ENCODE measurements at regions not wholly inside any gene's neighbourhood (a gene's known extent, or its start where the extent isn't known, plus 50 kb on each side); places are given as distances from the start of the nearest gene placed in this dataset.

DNA sequence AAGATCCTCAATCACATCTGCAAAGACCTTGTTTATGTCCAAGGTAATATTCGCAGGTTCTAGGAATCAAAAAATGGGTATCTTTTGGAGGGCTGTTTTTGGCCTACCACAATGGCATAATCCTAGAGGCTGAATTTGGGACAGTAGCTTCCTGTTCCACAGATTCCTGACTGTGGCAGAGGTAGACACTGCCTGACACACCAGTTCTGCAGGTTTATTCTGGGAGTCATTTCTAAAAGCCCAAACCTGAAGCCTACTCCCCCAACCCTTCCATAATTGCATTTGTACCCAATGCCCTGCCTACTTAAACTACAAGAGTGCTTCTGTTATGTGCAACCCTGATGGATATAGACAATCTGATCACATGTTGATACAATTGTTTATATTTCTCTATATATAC lies 378.9 kb downstream of the PCNX1 start:
- no peak overlapping the region for H3K4me3 Mint-ChIP-seq
- H3K27me3 Mint-ChIP-seq (ENCODE audit: insufficient read depth): peaks cover 7% of the 10 kb centered on the region
- H3K27ac Mint-ChIP-seq: no peak overlapping the region
- peaks cover 17% of the 10 kb centered on the region for H3K4me1 Mint-ChIP-seq (ENCODE audit: low read depth)
- intact Hi-C loops (cut with micrococcal nuclease): no loop called here
- H3K9me3 Mint-ChIP-seq: peaks cover 3% of the 10 kb centered on the region
- no peak for DNase-seq (ENCODE audit: low spot score)
- peaks cover 6% of the 10 kb centered on the region for H3K36me3 Mint-ChIP-seq (ENCODE audit: low read depth)

DNA sequence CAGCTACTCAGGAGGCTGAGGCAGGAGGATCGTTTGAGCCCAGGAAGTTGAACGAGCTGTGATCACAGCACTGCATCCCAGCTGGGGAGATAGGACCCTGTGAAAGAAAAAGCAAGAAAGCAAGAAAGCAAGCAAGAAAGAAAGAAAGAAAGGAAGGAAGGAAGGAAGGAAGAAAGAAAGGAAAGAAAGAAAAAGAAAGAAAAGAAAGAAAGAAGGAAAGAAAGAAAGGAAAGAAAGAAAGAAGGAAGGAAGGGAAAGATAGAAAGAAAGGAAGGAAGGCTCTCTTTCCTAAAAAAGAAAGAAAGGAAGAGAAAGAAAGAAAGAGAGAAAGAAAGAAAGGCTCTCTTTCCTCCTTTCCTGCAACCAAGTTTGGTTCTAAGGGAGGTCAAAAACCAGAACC lies 380.3 kb downstream of the PCNX1 start:
- Mint-ChIP-seq H3K36me3 (ENCODE audit: low read depth) (peaks cover 4% of the 10 kb centered on the region), H3K4me1 (ENCODE audit: low read depth) (peaks cover 28% of the 10 kb centered on the region), H3K27ac (no peak overlapping the region), H3K9me3 (peaks cover 4% of the 10 kb centered on the region), H3K4me3 (no peak overlapping the region), H3K27me3 (ENCODE audit: insufficient read depth) (peaks cover 7% of the 10 kb centered on the region)
- intact Hi-C loops (cut with micrococcal nuclease): no loop called here
- no peak for DNase-seq (ENCODE audit: low spot score)

DNA sequence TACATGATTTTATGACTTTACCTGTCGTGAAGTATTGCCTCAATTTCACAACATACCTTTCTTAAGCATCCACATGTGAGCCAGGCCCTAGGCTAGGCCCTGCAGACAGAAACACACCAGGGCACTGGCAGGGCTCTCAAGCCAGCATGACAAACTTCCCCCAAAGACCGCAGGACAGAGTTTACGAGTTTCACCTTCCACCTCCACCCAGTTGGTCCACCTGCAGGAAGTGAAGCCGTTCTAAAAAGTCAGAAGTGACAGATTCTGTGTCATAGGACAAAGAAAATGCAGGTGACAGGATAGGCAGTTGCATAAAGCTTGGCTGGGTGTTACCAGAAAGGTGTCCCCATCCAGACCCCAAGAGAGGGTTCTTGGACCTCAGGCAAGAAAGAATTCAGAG lies 382.3 kb downstream of the PCNX1 start:
- peaks cover 4% of the 10 kb centered on the region for H3K36me3 Mint-ChIP-seq (ENCODE audit: low read depth)
- H3K4me3 Mint-ChIP-seq: no peak overlapping the region
- peak overlapping the region; percentile 71 for H3K27ac Mint-ChIP-seq

DNA sequence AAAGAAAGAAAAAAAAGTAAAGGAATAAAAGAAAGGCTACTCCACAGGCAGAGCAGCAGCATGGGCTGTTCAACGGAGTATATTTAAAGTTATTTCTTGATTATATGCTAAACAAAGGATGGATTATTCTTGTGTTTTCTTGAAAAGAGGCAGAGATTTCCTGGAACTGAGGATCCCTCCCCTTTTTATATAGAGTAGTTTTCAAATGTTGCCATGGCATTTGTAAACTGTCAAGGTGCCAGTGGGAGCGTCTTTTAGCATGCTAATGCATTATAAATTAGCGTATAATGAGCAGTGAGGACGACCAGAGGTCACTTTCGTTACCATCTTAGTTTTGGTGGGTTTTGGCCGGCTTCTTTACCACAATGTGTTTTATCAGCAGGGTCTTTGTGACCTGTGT lies 383.0 kb downstream of the PCNX1 start:
- H3K4me1 Mint-ChIP-seq (ENCODE audit: low read depth): peaks cover 28% of the 10 kb centered on the region
- no peak overlapping the region for H3K4me3 Mint-ChIP-seq
- H3K9me3 Mint-ChIP-seq: peaks cover 4% of the 10 kb centered on the region
- DNase-seq (ENCODE audit: low spot score): no peak
- peaks cover 7% of the 10 kb centered on the region for H3K27me3 Mint-ChIP-seq (ENCODE audit: insufficient read depth)
- peak overlapping the region; percentile 57 for H3K27ac Mint-ChIP-seq
- H3K36me3 Mint-ChIP-seq (ENCODE audit: low read depth): peaks cover 4% of the 10 kb centered on the region
- intact Hi-C loops (cut with micrococcal nuclease): no loop called here

More for the DNA sequence above, 382.3 kb downstream of the PCNX1 start:
- peaks cover 4% of the 10 kb centered on the region for H3K9me3 Mint-ChIP-seq
- peaks cover 28% of the 10 kb centered on the region for H3K4me1 Mint-ChIP-seq (ENCODE audit: low read depth)
- peaks cover 7% of the 10 kb centered on the region for H3K27me3 Mint-ChIP-seq (ENCODE audit: insufficient read depth)
- DNase-seq (ENCODE audit: low spot score): peak; percentile 3
- intact Hi-C loops (cut with micrococcal nuclease): no loop called here

DNA sequence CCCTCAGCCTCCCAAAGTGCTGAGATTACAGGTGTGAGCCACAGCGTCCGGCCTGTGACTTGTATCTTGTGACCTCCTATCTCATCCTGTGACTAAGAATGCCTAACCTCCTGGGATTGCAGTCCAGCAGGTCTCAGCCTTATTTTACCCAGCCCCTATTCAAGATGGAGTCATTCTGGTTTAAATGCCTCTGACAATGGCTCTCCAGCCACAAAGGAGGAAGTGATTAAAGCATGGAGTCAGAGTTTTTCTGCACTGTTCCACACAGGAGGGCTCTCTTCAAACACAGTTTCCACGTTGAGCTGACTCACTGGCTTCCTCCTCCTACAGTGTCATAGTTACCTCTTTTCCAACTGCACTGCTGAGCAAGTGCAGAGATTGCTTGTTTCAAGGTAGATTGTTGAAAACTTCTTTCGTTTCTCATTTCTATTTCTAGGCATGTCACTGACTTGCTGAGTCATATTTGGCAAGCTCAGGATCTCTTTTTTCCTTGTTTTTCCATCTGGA lies 383.8 kb downstream of the PCNX1 start:
- peaks cover 4% of the 10 kb centered on the region for H3K36me3 Mint-ChIP-seq (ENCODE audit: low read depth)
- intact Hi-C loops (cut with micrococcal nuclease): loop anchor here (1.0 kb wide), 5 partner anchors 24 to 264 kb away; partner anchors contain the start of gene SIPA1L1
- H3K4me3 Mint-ChIP-seq: peak overlapping the region; percentile 6
- H3K4me1 Mint-ChIP-seq (ENCODE audit: low read depth): peaks cover 31% of the 10 kb centered on the region
- H3K9me3 Mint-ChIP-seq: peaks cover 4% of the 10 kb centered on the region
- H3K27ac Mint-ChIP-seq: peak overlapping the region; percentile 81
- no peak for DNase-seq (ENCODE audit: low spot score)
- H3K27me3 Mint-ChIP-seq (ENCODE audit: insufficient read depth): peaks cover 7% of the 10 kb centered on the region

DNA sequence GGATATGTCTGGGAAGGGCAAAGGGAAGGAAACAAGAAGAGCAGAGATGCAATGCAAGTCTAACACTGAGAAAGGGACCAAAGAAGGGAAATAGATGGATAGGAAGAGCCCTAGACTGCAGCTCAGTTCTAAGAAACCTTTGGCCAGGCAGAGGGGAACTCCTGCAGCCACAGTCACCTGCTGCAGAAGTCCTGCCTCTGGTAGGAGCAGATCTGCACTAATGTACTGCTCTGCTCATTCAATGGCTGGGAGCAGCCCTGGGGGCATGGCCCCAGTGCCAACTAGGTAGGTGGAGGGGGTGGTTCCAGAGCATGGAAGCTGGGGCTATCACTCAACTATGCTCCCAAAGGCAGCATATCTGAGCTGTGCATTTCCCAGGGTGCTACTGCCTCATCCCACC lies 388.9 kb downstream of the PCNX1 start:
- Mint-ChIP-seq H3K9me3 (no peaks in the 10 kb centered on the region), H3K27me3 (ENCODE audit: insufficient read depth) (no peaks in the 10 kb centered on the region), H3K4me1 (ENCODE audit: low read depth) (peaks cover 32% of the 10 kb centered on the region), H3K36me3 (ENCODE audit: low read depth) (no peaks in the 10 kb centered on the region), H3K4me3 (no peak overlapping the region), H3K27ac (no peak overlapping the region)
- intact Hi-C loops (cut with micrococcal nuclease): no loop called here
- no peak for DNase-seq (ENCODE audit: low spot score)

DNA sequence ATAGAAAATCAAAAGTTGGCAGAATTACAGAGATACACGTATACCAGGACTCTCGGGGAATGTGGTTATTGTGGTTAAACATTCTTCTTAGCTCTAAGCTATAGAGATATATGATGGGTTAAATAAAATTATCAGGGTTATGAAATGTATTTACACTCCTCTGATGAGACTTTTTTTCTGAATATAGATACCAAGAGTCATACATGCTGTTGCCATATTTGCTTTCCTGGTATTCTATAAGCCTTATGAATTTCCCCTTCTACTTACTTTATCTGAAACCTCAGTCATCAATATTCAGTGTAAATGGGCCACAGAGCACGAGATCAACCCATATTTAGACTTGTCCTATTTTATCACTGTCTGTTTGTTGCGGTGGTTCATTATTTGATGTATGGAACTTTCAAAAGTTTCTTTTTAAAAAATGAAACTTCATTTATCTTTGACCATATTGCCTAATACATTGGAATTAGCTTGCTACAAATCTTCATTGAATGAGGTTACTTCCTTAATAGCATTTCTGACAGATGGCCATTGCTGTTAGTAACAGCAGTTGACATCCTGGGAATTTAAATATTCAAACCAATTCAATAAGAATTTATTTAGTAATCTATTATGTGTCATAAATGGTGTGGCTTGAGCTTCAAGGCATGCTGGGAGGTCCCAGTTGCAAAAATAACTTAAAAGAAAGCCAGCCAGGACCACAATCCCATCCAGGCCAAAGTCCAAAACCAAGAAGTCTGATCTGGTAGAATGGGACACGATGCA lies 393.5 kb downstream of the PCNX1 start:
- H3K36me3 Mint-ChIP-seq (ENCODE audit: low read depth): peaks cover 1% of the 10 kb centered on the region
- no peak overlapping the region for H3K27ac Mint-ChIP-seq
- no peak for DNase-seq (ENCODE audit: low spot score)
- peaks cover 21% of the 10 kb centered on the region for H3K4me1 Mint-ChIP-seq (ENCODE audit: low read depth)
- H3K4me3 Mint-ChIP-seq: no peak overlapping the region
- intact Hi-C loops (cut with micrococcal nuclease): no loop called here
- no peaks in the 10 kb centered on the region for H3K27me3 Mint-ChIP-seq (ENCODE audit: insufficient read depth)
- peaks cover 22% of the 10 kb centered on the region for H3K9me3 Mint-ChIP-seq

DNA sequence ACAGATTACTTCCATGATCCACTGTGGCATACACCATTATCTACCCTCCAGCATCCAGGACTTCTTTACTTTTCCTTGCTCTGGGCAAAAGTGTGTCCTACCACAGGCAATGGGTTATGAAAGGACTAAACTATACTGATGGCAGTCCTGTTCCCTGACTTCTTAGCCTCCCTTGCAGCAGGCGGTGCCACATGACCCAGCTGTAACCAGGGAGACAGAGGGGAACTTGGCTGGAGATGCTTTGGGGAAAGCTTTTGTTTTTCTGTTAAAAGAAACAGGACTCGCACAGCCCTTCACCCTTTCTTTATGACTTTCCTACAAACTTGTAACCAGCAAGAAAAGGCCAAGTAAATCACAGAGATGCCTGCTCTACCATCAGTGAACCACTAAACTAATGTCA lies 394.4 kb downstream of the PCNX1 start:
- Mint-ChIP-seq H3K27ac (no peak overlapping the region), H3K4me1 (ENCODE audit: low read depth) (peaks cover 12% of the 10 kb centered on the region), H3K4me3 (no peak overlapping the region), H3K9me3 (peaks cover 25% of the 10 kb centered on the region), H3K36me3 (ENCODE audit: low read depth) (peaks cover 1% of the 10 kb centered on the region), H3K27me3 (ENCODE audit: insufficient read depth) (no peaks in the 10 kb centered on the region)
- no peak for DNase-seq (ENCODE audit: low spot score)
- intact Hi-C loops (cut with micrococcal nuclease): no loop called here

DNA sequence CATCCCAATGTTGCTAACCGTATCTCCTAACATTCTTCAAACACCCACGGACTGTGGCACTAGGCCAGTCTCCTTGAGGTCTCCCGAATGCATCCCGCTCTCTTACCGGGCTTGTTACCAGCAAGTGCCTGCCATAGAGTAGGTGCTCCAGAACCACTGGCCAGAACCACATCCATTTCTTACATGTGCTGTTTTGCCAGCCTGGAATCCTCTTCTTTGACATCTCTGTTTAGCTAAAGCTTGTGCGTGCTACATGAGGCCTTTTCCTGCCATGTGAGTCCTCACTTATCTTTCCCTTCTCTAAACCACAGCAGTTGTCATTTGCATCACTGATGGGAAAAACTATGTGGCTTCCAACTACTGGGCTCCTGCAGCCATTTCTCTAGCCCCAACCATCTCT lies 397.4 kb downstream of the PCNX1 start:
- Mint-ChIP-seq H3K36me3 (ENCODE audit: low read depth) (peaks cover 1% of the 10 kb centered on the region), H3K4me3 (no peak overlapping the region), H3K4me1 (ENCODE audit: low read depth) (no peaks in the 10 kb centered on the region), H3K9me3 (peaks cover 31% of the 10 kb centered on the region), H3K27ac (no peak overlapping the region), H3K27me3 (ENCODE audit: insufficient read depth) (no peaks in the 10 kb centered on the region)
- no peak for DNase-seq (ENCODE audit: low spot score)
- intact Hi-C loops (cut with micrococcal nuclease): no loop called here

DNA sequence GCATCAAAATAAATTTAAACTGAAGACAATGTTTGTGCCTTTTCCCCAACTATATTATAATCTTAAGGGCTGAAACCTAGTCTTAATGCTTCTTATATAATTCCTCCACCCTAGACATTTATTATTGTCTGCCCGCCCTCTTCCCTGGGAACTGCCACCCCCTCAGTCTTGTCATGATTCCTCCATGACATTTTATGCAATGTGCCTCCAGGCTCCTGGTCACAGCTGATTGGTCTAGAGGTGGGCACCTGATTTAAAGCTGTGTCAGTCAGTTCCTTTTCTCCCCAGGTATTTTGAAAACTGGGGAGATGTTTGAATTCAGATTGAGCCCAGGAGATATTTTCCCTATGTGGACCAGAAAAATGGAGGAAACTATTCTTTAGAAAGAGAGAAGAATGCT lies 401.4 kb downstream of the PCNX1 start:
- intact Hi-C loops (cut with micrococcal nuclease): no loop called here
- DNase-seq (ENCODE audit: low spot score): no peak
- Mint-ChIP-seq H3K9me3 (peaks cover 32% of the 10 kb centered on the region), H3K36me3 (ENCODE audit: low read depth) (peaks cover 2% of the 10 kb centered on the region), H3K27ac (no peak overlapping the region), H3K27me3 (ENCODE audit: insufficient read depth) (peaks cover 6% of the 10 kb centered on the region), H3K4me3 (no peak overlapping the region), H3K4me1 (ENCODE audit: low read depth) (no peaks in the 10 kb centered on the region)

DNA sequence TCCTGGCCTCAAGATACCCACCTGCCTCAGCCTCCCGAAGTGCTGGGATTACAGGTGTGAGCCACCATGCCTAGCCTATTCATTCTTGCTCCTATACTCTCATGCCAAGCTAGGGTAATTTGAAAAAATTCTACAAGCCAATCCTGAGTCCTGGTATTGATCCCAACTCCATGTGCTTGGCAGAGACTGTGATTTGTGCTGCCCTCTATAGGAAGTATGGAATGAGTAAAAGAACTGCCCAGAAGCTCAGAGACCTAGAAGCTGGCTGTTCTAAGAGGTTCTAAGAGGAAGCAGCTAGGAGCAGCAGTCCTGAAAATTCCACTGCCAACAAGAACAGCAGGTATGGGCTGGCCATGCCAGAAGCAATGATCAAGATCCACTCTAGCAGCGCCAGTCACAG lies 402.5 kb downstream of the PCNX1 start:
- no peak for DNase-seq (ENCODE audit: low spot score)
- peaks cover 28% of the 10 kb centered on the region for H3K9me3 Mint-ChIP-seq
- peaks cover 6% of the 10 kb centered on the region for H3K27me3 Mint-ChIP-seq (ENCODE audit: insufficient read depth)
- H3K4me3 Mint-ChIP-seq: no peak overlapping the region
- peaks cover 4% of the 10 kb centered on the region for H3K36me3 Mint-ChIP-seq (ENCODE audit: low read depth)
- no peak overlapping the region for H3K27ac Mint-ChIP-seq
- peaks cover under 1% of the 10 kb centered on the region for H3K4me1 Mint-ChIP-seq (ENCODE audit: low read depth)
- intact Hi-C loops (cut with micrococcal nuclease): no loop called here

DNA sequence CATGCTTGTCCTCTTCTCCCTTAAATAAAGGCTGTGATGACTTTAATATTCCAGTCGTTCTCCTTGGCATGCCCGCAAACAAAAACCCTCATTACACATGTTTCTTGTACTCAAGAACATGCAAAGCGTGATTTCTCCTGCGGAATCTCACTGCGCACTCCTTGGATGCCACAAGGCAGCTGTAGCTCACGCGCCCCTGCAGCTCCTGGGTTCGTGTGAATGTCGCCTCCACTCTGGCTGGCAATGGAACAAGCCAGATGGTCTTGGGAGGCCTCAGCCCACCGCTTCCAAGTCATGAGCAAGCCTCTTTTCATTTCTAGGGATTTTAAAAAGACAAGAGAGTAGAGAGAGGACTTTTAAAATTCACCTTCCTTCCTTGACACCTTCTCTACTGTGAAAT lies 403.8 kb downstream of the PCNX1 start:
- intact Hi-C loops (cut with micrococcal nuclease): no loop called here
- Mint-ChIP-seq H3K36me3 (ENCODE audit: low read depth) (peaks cover 4% of the 10 kb centered on the region), H3K9me3 (peaks cover 16% of the 10 kb centered on the region), H3K4me3 (no peak overlapping the region), H3K27ac (no peak overlapping the region), H3K4me1 (ENCODE audit: low read depth) (peaks cover 6% of the 10 kb centered on the region), H3K27me3 (ENCODE audit: insufficient read depth) (peaks cover 10% of the 10 kb centered on the region)
- no peak for DNase-seq (ENCODE audit: low spot score)

DNA sequence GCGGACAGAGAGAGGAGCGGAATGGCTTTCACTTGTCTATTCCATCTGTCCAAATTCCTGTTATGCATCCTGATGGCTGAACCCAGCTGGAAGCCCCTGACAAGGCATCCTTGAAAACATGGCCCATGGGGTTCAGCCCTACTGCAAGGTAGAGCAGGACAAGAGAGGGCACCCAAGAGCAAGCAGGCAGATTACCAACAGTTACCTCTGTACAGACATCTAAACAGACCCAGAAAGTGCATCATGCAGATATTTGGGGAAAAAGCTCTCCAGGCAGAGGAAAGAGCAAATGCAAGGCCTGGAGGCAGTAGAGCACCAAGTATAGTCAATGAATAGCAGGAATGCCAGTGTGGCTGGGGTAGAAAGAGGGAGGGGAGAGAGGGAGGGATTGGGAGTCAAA lies 407.5 kb downstream of the PCNX1 start:
- Mint-ChIP-seq H3K4me3 (no peak overlapping the region), H3K4me1 (ENCODE audit: low read depth) (peaks cover 17% of the 10 kb centered on the region), H3K36me3 (ENCODE audit: low read depth) (peaks cover 4% of the 10 kb centered on the region), H3K9me3 (peaks cover 8% of the 10 kb centered on the region), H3K27me3 (ENCODE audit: insufficient read depth) (peaks cover 10% of the 10 kb centered on the region), H3K27ac (no peak overlapping the region)
- DNase-seq (ENCODE audit: low spot score): no peak
- intact Hi-C loops (cut with micrococcal nuclease): no loop called here

Measured in activated T-helper 1 cell treated with anti-CD3 and anti-CD28 coated beads, Interleukin-12 subunit alpha, Interleukin-12 subunit beta, Interleukin-2, Interleukin-4 antibody, amounts not matched to agents 30 ng/mL and 10 ng/mL and 1 ng/mL, durations not matched to agents 14 hours and 24 hours and 36 hours (primary cell).